HG03280 (cell line): ENCODE measurements at regions not wholly inside any gene's neighbourhood (a gene's known extent, or its start where the extent isn't known, plus 50 kb on each side); places are given as distances from the start of the nearest gene placed in this dataset.

Source experiments
- ATAC-seq: cut with Tn5 transposase; IDR thresholded peaks from one replicate; pipeline ENCODE4 v1.9.1; 2021; ENCODE audit warnings: mild to moderate bottlenecking, moderate library complexity; ENCODE audit not compliant: unreplicated experiment

GRCh38 chr2:16335947-16336346 lies 329.7 kb downstream of the CYRIA start:
- ATAC-seq: no peak

DNA sequence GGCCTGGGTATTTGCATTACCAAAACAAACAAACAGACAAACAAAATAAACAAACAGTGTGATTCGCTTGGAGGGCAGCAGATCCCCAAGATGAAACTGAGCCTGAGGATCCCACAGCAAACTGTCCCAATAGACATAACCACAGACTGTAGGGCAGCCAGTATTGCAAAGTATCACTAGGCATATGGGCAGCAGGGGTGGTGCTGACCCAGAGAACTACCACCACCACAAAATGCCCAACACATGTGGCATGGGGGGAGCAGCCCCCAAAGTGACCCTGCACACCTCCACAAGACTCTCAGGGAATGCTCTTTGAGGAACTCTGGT lies 330.1 kb downstream of the CYRIA start:
- ATAC-seq: no peak

GRCh38 chr2:16334886-16335603 lies 330.6 kb downstream of the CYRIA start:
- no peak for ATAC-seq

GRCh38 chr2:16334366-16334765 lies 331.3 kb downstream of the CYRIA start:
- no peak for ATAC-seq

- no peak for ATAC-seq
Observed at GRCh38 chr2:16333681-16334080, 332.0 kb downstream of the CYRIA start.

- ATAC-seq: no peak
Observed at GRCh38 chr2:16332681-16333557, 332.7 kb downstream of the CYRIA start.

DNA sequence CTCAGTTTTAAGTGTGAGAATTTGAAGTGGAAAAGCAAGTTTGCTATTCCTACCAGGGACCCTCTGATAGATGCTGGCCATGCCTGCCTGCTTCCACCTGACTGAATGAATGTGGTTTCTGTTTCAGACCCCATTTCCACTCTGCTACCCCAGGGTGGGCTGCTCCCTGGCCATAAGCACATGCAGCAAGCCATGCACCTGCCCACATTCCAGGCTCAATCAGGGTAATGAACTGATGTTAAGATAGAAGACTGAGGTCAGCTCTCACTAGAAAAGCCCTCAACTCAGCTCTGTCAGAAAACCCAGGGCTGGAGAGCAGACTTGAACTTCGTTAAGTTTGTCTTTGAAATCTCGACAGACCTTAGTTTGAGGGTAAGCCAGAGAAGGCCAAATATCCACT lies 333.9 kb downstream of the CYRIA start:
- no peak for ATAC-seq

GRCh38 chr2:16330982-16331381 lies 334.7 kb downstream of the CYRIA start:
- ATAC-seq: no peak

DNA sequence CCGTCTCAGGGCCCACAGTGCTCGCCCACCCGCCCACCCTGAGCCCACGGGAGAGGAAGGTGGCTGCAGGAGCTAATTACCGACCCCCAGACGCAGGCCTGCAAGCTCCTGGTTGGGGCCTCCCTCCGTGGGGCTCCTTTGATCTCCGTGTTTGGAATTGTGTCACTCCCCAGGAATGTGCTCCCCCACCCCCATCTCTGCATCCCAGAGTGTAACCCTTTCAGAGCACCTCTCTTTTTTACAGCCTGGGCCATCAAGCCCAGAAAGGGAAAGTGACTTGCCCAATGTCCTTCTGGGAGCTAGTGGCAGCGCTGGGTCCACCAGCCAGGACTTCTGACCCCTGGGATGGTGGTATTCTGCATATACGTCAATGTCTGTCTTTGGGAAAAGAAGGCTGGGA lies 335.1 kb downstream of the CYRIA start:
- no peak for ATAC-seq

DNA sequence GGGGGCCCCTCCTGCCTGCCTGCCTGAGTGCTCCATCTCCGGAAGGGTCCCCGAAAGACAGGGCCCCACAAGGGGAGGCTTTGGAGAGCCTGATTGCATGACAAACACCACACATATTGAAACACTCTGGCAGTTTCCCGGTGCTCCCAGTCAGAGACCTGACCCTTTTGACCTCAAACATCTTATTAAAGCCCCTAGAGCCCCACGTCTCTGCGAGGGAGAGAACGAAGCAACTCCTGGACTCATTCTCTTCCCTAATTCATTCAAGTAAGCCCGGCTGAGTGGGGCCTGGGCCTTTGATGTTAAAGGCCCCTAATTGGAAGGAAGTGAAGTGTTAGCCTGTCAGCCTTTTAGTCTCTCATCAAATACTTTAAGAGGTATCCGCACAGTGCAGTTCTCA lies 335.6 kb downstream of the CYRIA start:
- no peak for ATAC-seq

DNA sequence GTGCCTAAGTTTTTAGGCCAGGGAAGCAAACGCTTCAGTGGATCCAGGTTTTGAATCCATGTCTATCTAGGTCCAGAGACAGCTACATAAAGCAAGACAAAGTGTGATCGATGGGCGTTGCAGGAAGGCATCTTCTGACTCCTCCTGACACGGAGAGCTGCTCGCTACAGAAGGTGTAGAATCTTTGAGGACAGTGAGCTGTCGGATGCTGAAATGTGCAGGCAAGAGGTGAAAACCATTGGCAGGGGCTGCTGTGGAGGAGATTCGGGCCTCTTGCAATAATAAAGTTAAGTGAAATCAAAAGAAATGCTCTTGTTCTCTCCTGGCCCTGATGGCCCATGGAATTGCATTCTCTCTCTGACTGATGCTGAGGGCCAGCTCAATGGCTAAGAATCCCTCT lies 336.2 kb downstream of the CYRIA start:
- no peak for ATAC-seq

- no peak for ATAC-seq
Observed at GRCh38 chr2:16328521-16329190, 337.0 kb downstream of the CYRIA start.

- no peak for ATAC-seq
Observed at GRCh38 chr2:16327326-16327725, 338.3 kb downstream of the CYRIA start.

DNA sequence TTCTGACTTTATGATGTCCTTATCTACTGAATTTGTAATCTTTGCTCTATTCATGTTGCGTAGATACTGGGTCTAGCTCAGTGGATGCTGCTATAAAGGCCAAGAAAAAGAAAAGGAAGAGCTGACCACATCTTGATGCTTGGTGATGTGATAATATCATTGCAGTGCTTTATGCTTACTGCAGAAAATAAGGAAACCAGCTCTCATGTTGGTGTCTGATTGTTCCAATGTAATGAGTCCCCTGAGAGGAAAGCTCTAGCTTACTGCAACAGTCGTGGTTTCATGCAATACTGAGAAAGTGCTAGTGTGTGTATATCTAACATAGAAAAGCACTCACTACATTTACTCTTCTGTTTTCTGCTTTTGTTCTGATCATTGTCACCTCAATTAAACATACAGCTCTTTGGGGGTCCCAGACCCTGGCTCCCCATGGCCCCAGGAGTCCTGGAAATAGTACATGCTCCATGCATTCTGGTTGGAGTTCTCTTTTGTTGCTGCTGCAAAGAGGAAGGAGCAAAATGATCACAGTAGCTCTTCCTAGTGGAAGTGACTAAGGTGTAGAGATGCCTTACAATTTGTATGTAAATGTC lies 338.8 kb downstream of the CYRIA start:
- no peak for ATAC-seq

- ATAC-seq: no peak
Observed at GRCh38 chr2:16325976-16326510, 339.6 kb downstream of the CYRIA start.

DNA sequence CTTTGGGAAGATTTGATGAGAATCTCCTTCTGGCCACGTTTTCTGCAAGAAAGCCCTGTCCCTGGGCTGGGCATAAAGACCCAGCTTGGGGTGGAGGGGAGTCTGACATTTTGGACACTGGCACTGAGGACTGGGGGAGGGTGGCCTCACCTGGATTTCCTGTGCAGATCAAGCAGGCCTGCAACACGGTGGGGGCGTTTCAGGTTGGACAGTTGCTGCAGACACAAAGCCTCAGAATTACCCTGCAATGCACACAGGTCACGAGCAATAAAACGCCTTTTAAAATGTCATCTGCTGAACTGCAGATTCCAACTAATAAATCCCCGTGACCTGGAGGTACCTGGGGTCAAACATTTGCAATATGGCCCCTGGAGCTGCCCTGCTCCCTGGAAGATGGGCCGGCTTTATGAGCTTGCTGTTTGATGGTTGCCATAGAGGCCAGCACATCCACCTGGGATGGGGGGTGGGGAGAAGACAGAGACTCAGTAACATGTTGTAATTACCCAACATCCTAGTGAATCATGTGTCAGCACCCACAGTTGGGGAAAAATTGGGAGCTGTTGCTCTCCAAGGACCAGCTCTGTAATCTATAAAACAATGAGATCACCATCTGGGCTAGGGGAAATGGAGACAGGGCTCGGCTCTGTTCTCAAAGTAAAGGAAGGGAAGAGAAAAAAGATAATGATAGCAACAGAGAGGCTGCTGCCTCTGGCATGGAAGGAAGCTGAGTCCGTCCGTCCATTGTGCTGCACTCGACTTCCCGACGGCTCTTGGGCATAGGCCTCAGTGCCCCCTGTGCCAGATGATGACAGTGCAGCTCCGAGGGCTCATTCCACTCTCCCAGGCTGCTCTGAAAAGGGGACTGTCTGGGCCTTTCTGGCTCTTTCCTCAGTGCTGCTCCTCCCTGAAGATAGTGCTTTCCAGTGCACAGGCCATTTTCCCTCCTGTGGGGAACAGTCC lies 340.3 kb downstream of the CYRIA start:
- ATAC-seq: no peak

DNA sequence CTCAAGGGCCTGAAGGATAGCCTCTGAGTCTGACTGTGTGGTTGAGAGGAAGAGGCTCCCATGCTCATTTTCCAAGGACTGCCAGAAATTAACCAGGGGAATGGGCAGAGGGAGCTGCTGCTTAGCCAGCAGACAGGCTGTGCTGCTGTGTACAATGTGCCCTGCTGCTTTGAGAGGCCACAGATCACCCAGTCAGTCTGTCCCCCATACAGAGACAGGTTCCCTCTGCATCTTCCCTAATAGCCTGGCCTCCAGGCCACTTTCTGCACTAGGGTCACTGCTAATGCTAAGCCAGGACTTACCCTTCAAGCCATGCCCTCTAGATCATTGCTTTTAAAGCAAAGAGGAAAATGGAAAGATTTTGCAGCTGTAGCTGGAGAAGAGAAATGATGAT lies 341.1 kb downstream of the CYRIA start:
- no peak for ATAC-seq

DNA sequence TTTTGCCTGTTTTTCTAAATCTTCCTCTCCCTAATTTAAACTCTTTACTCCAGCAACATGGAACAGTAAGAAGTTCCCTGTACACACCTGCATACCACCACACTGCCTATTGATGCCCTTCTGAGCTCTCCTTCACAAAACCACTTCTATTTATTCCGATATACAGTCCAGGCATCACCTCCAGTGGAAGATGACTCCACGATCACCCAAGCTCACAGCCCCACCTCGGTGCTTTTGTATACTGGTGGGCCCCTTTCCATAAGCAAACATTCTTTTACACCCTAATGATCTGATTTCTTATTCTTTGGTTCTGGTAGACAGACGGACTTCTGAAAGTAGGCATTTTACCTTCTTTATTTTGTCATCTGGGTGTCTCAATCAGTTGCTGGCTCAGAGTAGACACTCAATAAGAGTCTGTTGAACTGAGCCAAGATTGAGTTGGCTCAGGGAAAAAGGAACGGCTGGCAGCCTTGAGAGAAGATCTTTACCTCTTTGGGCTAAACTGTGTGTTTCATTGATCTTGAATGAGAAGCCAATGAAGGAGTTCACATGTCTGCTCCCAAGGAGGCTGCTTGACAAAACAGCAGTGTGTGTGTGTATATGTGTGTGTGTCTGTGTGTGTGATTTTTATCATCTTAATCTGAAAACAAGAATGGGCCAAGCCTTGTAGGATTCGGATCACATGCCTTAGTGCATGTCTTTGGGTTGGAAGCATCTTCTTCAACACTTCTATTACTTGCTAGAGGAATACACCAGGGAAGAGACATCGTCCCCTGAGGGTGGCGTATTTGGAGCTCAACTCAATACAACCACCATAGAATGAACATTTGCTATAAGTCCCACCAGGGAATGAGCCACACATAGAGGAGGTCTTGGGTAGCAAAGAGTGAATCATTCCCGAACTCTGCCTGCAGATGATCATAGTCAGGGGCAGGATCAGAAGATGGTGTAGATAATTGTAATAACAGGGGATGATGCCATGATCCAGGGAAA lies 341.8 kb downstream of the CYRIA start:
- no peak for ATAC-seq

DNA sequence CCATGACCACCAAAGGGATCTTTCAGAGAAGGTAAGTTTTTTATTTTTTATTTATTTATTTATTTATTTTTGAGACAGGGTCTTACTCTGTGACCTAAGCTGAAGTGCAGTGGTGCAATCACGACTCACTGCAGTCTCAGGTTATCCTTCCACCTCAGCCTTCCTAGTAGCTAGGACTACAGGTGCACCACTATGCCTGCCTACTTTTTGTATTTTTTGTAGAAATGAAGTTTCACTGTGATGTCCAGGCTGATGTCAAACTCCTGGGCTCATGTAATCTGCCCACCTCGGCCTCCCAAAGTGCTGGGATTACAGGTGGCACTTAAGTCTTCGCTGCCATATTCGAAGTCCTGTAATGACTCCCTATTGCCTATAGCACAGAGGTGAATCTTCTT lies 342.5 kb downstream of the CYRIA start:
- no peak for ATAC-seq
